BLaER1 treated with 17β-estradiol and CSF1 and Interleukin-3, amounts not matched to agents 10 nM and 100 nM (cell line): ENCODE measurements at regions not wholly inside any gene's neighbourhood (a gene's known extent, or its start where the extent isn't known, plus 50 kb on each side); places are given as distances from the start of the nearest gene placed in this dataset.
A peak's percentile ranks its signal among the peaks of the same experiment; 100 is the strongest.

Source experiments
- H3K27ac ChIP-seq, 11 experiments: shearing (Covaris generic); formaldehyde crosslinking; 2 replicates each; pipeline ENCODE4 v1.8.1; 2022
- H3K27me3 ChIP-seq, 11 experiments: shearing (Covaris generic); formaldehyde crosslinking; 2 replicates each; pipeline ENCODE4 v1.8.1; 2022
- H3K36me3 ChIP-seq, 11 experiments: shearing (Covaris generic); formaldehyde crosslinking; 2 replicates each; pipeline ENCODE4 v1.8.1; 2022
- H3K4me1 ChIP-seq, 10 experiments: shearing (Covaris generic); formaldehyde crosslinking; 2 replicates each; pipeline ENCODE4 v1.8.1; 2022
- H3K4me2 ChIP-seq, 11 experiments: shearing (Covaris generic); formaldehyde crosslinking; 2 replicates each; pipeline ENCODE4 v1.8.1; 2022
- H3K4me3 ChIP-seq, 10 experiments: shearing (Covaris generic); formaldehyde crosslinking; 2 replicates each; pipeline ENCODE4 v1.8.1; 2022
- H3K9ac ChIP-seq, 11 experiments: shearing (Covaris generic); formaldehyde crosslinking; 2 replicates each; pipeline ENCODE4 v1.8.1; 2022
- H3K9me3 ChIP-seq, 11 experiments: shearing (Covaris generic); formaldehyde crosslinking; replicated peaks in 1 of 11; 2 replicates each; pipeline ENCODE4 v1.8.1; 2022
- H4K20me1 ChIP-seq, 11 experiments: shearing (Covaris generic); formaldehyde crosslinking; 2 replicates each; pipeline ENCODE4 v1.8.1; 2022
- Cebpa-rat ChIP-seq, 11 experiments: shearing (Covaris generic); IDR thresholded peaks; 2 replicates each; pipeline ENCODE4 v1.8.1; 2022

GRCh38 chr20:40341561-40341960 is 347.5 kb downstream of the MAFB start:
- Histone ChIP-seq H3K9me3 (peaks cover 22 to 49% (median 42%) of the 10 kb centered on the region in 11 experiments), H3K4me1 (peaks cover 0 to 59% (median 18%) of the 10 kb centered on the region in 10 experiments; a peak in 12 of 20 replicates), H3K36me3 (peaks cover 0 to 3% (median 0%) of the 10 kb centered on the region in 11 experiments; a peak in 2 of 22 replicates), H3K4me2 (peak overlapping the region in 4 of 11 experiments; percentile 22 to 74 (median 66); a peak in 8 of 22 replicates), H3K27me3 (no peaks in the 10 kb centered on the region), H3K9ac (peak overlapping the region in 4 of 11 experiments; percentile 14 to 82 (median 71); a peak in 7 of 22 replicates), H3K27ac (peak overlapping the region in 6 of 11 experiments; percentile 20 to 100 (median 94); a peak in 11 of 22 replicates), H3K4me3 (no peak overlapping the region), H4K20me1 (no peaks in the 10 kb centered on the region)
- no peak for TF ChIP-seq Cebpa-rat (IDR thresholded peaks at IDR 0.05)

- peaks cover 0 to 3% (median 0%) of the 10 kb centered on the region in 11 experiments; a peak in 2 of 22 replicates for H3K36me3 ChIP-seq
- H3K27me3 ChIP-seq, result no peaks in the 10 kb centered on the region
Measured at GRCh38 chr20:40339661-40340449, 349.2 kb downstream of the MAFB start.

DNA sequence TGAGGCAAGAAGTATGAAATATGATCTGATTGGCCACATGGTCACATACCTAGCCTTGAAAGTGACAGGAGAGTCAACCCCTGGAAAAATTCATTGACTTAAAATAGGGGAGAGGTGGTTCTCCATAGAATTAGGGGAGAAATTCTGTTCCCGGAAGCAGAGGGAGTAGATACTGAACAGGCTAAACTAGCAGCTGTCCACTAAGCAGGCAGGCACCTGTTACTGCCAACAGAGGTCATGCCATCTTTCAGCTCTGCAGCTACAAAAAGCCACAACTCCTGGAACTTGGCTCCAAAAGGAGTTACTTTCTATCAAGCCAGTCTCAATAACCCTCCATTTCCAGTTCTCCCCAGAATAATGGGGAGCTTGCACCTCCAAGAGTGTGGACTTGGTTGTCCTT is 352.5 kb downstream of the MAFB start:
- no peak for TF ChIP-seq Cebpa-rat (IDR thresholded peaks at IDR 0.05)
- H3K4me3 ChIP-seq, result no peak overlapping the region

More at GRCh38 chr20:40339661-40340449, 349.2 kb downstream of the MAFB start:
- peak overlapping the region in 6 of 11 experiments; percentile 48 to 89 (median 79); a peak in 12 of 22 replicates for H3K9ac ChIP-seq
- peaks cover 22 to 32% (median 29%) of the 10 kb centered on the region in 11 experiments for H3K9me3 ChIP-seq
- H3K4me3 ChIP-seq, result no peak overlapping the region
- peaks cover 0 to 76% (median 22%) of the 10 kb centered on the region in 10 experiments; a peak in 12 of 20 replicates for H3K4me1 ChIP-seq
- peak overlapping the region in 10 of 11 experiments; percentile 24 to 100 (median 84); a peak in 18 of 22 replicates for H3K27ac ChIP-seq
- TF ChIP-seq Cebpa-rat (IDR thresholded peaks at IDR 0.05), result peak in 7 of 11 experiments; percentile 40 to 93 (median 89); a peak in 10 of 22 replicates
- peak overlapping the region in 7 of 11 experiments; percentile 30 to 81 (median 70); a peak in 14 of 22 replicates for H3K4me2 ChIP-seq
- no peaks in the 10 kb centered on the region for H4K20me1 ChIP-seq

DNA sequence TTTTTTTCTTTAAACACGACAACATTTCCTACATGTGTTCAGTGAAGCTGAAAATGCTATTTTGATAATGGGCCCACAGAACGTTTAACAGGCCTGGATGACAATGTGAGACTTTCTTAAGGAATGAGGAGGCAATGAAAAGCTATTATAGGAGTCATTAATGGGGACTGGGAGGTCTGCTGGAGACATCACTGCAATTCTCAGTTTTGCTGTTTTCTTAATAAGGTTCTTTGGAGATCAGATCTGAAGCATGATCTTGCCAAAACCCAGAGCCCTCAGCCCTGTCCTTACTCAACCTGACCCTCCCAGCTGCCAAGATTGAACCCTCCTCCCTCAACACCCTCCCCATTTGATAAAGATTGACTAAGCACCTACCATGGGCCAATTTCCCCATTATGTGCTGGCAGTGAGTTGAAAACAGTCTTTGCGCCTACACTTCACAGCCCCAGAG is 353.1 kb downstream of the MAFB start:
- no peaks in the 10 kb centered on the region for H3K27me3 ChIP-seq

More for the DNA sequence above, 352.5 kb downstream of the MAFB start:
- Histone ChIP-seq H3K4me2 (peak overlapping the region in 4 of 11 experiments; percentile 27 to 70 (median 66); a peak in 8 of 22 replicates), H3K27ac (peak overlapping the region in 5 of 11 experiments; percentile 35 to 100 (median 67); a peak in 8 of 22 replicates), H3K36me3 (no peaks in the 10 kb centered on the region), H3K9ac (peak overlapping the region in 1 of 11 experiments; percentile 5; a peak in 2 of 22 replicates), H4K20me1 (no peaks in the 10 kb centered on the region), H3K9me3 (no peaks in the 10 kb centered on the region; a peak in 1 of 22 replicates), H3K4me1 (peaks cover 0 to 92% (median 22%) of the 10 kb centered on the region in 10 experiments; a peak in 12 of 20 replicates), H3K27me3 (no peaks in the 10 kb centered on the region)

GRCh38 chr20:40335437-40335836 is 353.6 kb downstream of the MAFB start:
- Histone ChIP-seq H3K4me2 (peak overlapping the region in 5 of 11 experiments; percentile 27 to 70 (median 65); a peak in 9 of 22 replicates), H4K20me1 (no peaks in the 10 kb centered on the region), H3K9me3 (no peaks in the 10 kb centered on the region), H3K36me3 (no peaks in the 10 kb centered on the region), H3K27ac (peak overlapping the region in 5 of 11 experiments; percentile 5 to 100 (median 67); a peak in 8 of 22 replicates), H3K4me3 (no peak overlapping the region), H3K27me3 (no peaks in the 10 kb centered on the region), H3K9ac (no peak overlapping the region), H3K4me1 (peaks cover 0 to 90% (median 21%) of the 10 kb centered on the region in 10 experiments; a peak in 12 of 20 replicates)
- TF ChIP-seq Cebpa-rat (IDR thresholded peaks at IDR 0.05), result no peak

More for the DNA sequence above, 353.1 kb downstream of the MAFB start:
- H4K20me1 ChIP-seq, result no peaks in the 10 kb centered on the region
- peak overlapping the region in 2 of 11 experiments; percentile 5 to 6; a peak in 2 of 22 replicates for H3K9ac ChIP-seq
- peak overlapping the region in 5 of 11 experiments; percentile 27 to 70 (median 65); a peak in 9 of 22 replicates for H3K4me2 ChIP-seq
- H3K4me1 ChIP-seq, result peaks cover 0 to 91% (median 22%) of the 10 kb centered on the region in 10 experiments; a peak in 12 of 20 replicates
- no peaks in the 10 kb centered on the region for H3K36me3 ChIP-seq
- TF ChIP-seq Cebpa-rat (IDR thresholded peaks at IDR 0.05), result no peak
- H3K27ac ChIP-seq, result peak overlapping the region in 5 of 11 experiments; percentile 35 to 100 (median 67); a peak in 8 of 22 replicates
- H3K4me3 ChIP-seq, result no peak overlapping the region
- H3K9me3 ChIP-seq, result no peaks in the 10 kb centered on the region

GRCh38 chr20:40333591-40333990 is 355.4 kb downstream of the MAFB start:
- H3K4me1 ChIP-seq, result peaks cover 0 to 94% (median 4%) of the 10 kb centered on the region in 10 experiments; a peak in 10 of 20 replicates
- peak overlapping the region in 2 of 11 experiments; percentile 30 to 54; a peak in 4 of 22 replicates for H3K27ac ChIP-seq
- H3K36me3 ChIP-seq, result no peaks in the 10 kb centered on the region
- no peak overlapping the region for H3K9ac ChIP-seq
- no peak overlapping the region for H3K4me3 ChIP-seq
- no peak for TF ChIP-seq Cebpa-rat (IDR thresholded peaks at IDR 0.05)
- H3K27me3 ChIP-seq, result no peaks in the 10 kb centered on the region
- H3K9me3 ChIP-seq, result no peaks in the 10 kb centered on the region
- peak overlapping the region in 2 of 11 experiments; percentile 58 to 60; a peak in 4 of 22 replicates for H3K4me2 ChIP-seq
- no peaks in the 10 kb centered on the region for H4K20me1 ChIP-seq

- no peaks in the 10 kb centered on the region for H4K20me1 ChIP-seq
- no peak overlapping the region for H3K4me3 ChIP-seq
- no peaks in the 10 kb centered on the region for H3K36me3 ChIP-seq
- H3K4me1 ChIP-seq, result peaks cover under 1 to 94% (median 15%) of the 10 kb centered on the region in 10 experiments; a peak in 19 of 20 replicates
- no peak overlapping the region for H3K9ac ChIP-seq
- H3K4me2 ChIP-seq, result peak overlapping the region in 3 of 11 experiments; percentile 38 to 60 (median 58); a peak in 6 of 22 replicates
- no peaks in the 10 kb centered on the region for H3K9me3 ChIP-seq
- no peaks in the 10 kb centered on the region for H3K27me3 ChIP-seq
- peak overlapping the region in 5 of 11 experiments; percentile 29 to 56 (median 47); a peak in 8 of 22 replicates for H3K27ac ChIP-seq
- TF ChIP-seq Cebpa-rat (IDR thresholded peaks at IDR 0.05), result no peak
Measured at GRCh38 chr20:40331807-40332560, 357.1 kb downstream of the MAFB start.

GRCh38 chr20:40331249-40331648 is 357.8 kb downstream of the MAFB start:
- Histone ChIP-seq H3K36me3 (no peaks in the 10 kb centered on the region), H4K20me1 (no peaks in the 10 kb centered on the region), H3K9me3 (no peaks in the 10 kb centered on the region), H3K4me1 (peaks cover 7 to 94% (median 22%) of the 10 kb centered on the region in 10 experiments), H3K27ac (peak overlapping the region in 5 of 11 experiments; percentile 29 to 56 (median 47); a peak in 8 of 22 replicates), H3K4me3 (no peak overlapping the region), H3K9ac (no peak overlapping the region), H3K27me3 (no peaks in the 10 kb centered on the region), H3K4me2 (peak overlapping the region in 3 of 11 experiments; percentile 38 to 60 (median 58); a peak in 5 of 22 replicates)
- TF ChIP-seq Cebpa-rat (IDR thresholded peaks at IDR 0.05), result no peak
